SJCRH30 (cell line): ENCODE measurements at regions not wholly inside any gene's neighbourhood (a gene's known extent, or its start where the extent isn't known, plus 50 kb on each side); places are given as distances from the start of the nearest gene placed in this dataset.
"Not testable (repeated sequence)": the region's sequence is repeated elsewhere in the genome, so short reads cannot be mapped to it uniquely, and the experiment has no call there.

ENCODE experiments used
- DNase-seq, 2 experiments: peaks; one replicate each; pipeline ENCODE4 v3.0.0-alpha.2; 2015 to 2020
- H3K27ac ChIP-seq: fragments of 250-450 bp; sonication (Bioruptor Pico); 2 replicates; pipeline ENCODE4 v1.5.1; 2020; ENCODE audit warnings: mild to moderate bottlenecking, moderate library complexity
- H3K27me3 ChIP-seq: fragments of 250-450 bp; sonication (Bioruptor Pico); 2 replicates; pipeline ENCODE4 v1.5.1; 2020; ENCODE audit warnings: mild to moderate bottlenecking, moderate library complexity
- H3K36me3 ChIP-seq: fragments of 250-450 bp; sonication (Bioruptor Pico); 2 replicates; pipeline ENCODE4 v1.5.1; 2020; ENCODE audit warnings: mild to moderate bottlenecking, moderate library complexity
- H3K4me1 ChIP-seq: fragments of 250-450 bp; sonication (Bioruptor Pico); 2 replicates; pipeline ENCODE4 v1.5.1; 2020; ENCODE audit warnings: mild to moderate bottlenecking, moderate library complexity
- H3K4me3 ChIP-seq: fragments of 250-450 bp; sonication (Bioruptor Pico); 2 replicates; pipeline ENCODE4 v1.5.1; 2020; ENCODE audit warnings: mild to moderate bottlenecking, moderate library complexity
- H3K9me3 ChIP-seq: fragments of 250-450 bp; sonication (Bioruptor Pico); replicated peaks from 2 replicates; pipeline ENCODE4 v1.5.1; 2020; ENCODE audit warnings: mild to moderate bottlenecking, moderate library complexity

GRCh38 chr5:30446456-30446855, 747.0 kb upstream of the CDH6 start:
- Histone ChIP-seq H3K36me3 (no peaks in the 10 kb centered on the region), H3K4me1 (no peaks in the 10 kb centered on the region), H3K9me3 (no peaks in the 10 kb centered on the region), H3K27me3 (peaks cover 3% of the 10 kb centered on the region; the same call in 1 of the 2 replicates), H3K4me3 (no peak overlapping the region), H3K27ac (no peak overlapping the region)
- no peak for DNase-seq

- H3K4me1 ChIP-seq = no peaks in the 10 kb centered on the region
- no peak for DNase-seq
- H3K27ac ChIP-seq = no peak overlapping the region
- H3K4me3 ChIP-seq = no peak overlapping the region
- H3K36me3 ChIP-seq = no peaks in the 10 kb centered on the region
- H3K9me3 ChIP-seq = no peaks in the 10 kb centered on the region
- H3K27me3 ChIP-seq = no peaks in the 10 kb centered on the region
Observed at GRCh38 chr5:30438785-30439184, 754.7 kb upstream of the CDH6 start.

DNA sequence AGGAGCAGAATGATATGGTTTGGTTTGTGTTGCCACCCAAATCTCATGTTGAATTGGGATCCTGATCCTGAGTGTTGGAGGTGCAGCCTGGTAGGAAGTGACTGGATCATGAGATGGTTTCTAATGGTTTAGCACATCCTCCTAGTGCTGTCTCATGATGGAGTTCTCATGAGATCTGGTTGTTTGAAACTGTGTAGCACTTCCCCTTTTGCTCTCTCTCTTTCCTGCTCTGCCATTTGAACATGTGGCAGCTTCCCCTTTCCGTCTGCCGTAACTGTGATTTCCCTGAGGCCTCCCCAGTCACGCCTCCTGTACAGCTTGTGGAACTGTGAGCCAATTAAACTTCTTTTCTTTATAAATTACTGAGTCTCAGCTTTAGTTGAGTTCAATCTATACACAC, 756.8 kb upstream of the CDH6 start:
- Histone ChIP-seq H3K4me1 (no peaks in the 10 kb centered on the region), H3K9me3 (no peaks in the 10 kb centered on the region), H3K4me3 (no peak overlapping the region), H3K36me3 (no peaks in the 10 kb centered on the region), H3K27me3 (no peaks in the 10 kb centered on the region), H3K27ac (no peak overlapping the region)
- no peak for DNase-seq

DNA sequence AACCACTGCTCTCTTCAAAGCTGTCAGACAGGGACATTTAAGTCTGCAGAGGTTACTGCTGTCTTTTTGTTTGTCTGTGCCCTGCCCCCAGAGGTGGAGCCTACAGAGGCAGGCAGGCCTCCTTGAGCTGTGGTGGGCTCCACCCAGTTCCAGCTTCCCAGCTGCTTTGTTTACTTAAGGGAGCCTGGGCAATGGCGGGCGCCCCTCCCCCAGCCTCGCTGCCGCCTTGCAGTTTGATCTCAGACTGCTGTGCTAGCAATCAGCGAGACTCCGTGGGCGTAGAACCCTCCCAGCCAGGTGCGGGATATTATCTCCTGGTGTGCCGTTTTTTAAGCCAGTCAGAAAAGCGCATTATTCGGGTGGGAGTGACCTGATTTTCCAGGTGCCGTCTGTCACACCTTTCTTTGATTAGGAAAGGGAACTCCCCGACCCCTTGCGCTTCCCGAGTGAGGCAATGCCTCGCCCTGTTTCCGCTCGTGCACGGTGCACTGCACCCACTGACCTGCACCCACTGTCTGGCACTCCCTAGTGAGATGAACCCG, 764.5 kb upstream of the CDH6 start:
- H3K9me3 ChIP-seq, H3K27ac ChIP-seq, H3K27me3 ChIP-seq, H3K36me3 ChIP-seq, H3K4me3 ChIP-seq, H3K4me1 ChIP-seq, DNase-seq: not testable (repeated sequence)

DNA sequence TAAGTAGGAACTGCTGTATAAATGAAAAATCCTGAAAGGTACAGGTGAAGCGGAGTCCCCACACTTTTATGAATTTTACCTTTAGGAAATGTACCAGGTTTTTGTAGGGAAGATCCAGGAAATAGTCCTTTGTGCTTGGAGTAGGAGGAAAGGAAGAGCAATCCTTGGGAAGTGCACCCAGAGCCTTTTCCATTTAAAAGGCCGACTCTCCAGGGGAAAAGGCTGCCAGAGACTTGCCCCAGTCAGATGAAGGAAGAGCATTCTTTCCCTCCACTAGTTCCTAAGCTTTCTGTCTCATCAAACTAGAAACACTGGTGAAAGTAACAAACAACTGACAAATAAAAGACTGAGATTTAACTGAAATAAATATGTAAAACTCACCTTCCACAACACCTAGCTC, 779.4 kb upstream of the CDH6 start:
- no peaks in the 10 kb centered on the region for H3K27me3 ChIP-seq
- no peaks in the 10 kb centered on the region for H3K36me3 ChIP-seq
- DNase-seq = no peak
- H3K9me3 ChIP-seq = no peaks in the 10 kb centered on the region
- no peak overlapping the region for H3K4me3 ChIP-seq
- no peaks in the 10 kb centered on the region for H3K4me1 ChIP-seq
- no peak overlapping the region for H3K27ac ChIP-seq

GRCh38 chr5:30413540-30413939, 779.9 kb upstream of the CDH6 start:
- no peak for DNase-seq
- H3K4me1 ChIP-seq = no peaks in the 10 kb centered on the region
- no peak overlapping the region for H3K27ac ChIP-seq
- H3K27me3 ChIP-seq = no peaks in the 10 kb centered on the region
- no peaks in the 10 kb centered on the region for H3K36me3 ChIP-seq
- H3K4me3 ChIP-seq = no peak overlapping the region
- no peaks in the 10 kb centered on the region for H3K9me3 ChIP-seq

- Histone ChIP-seq H3K4me3 (no peak overlapping the region), H3K27me3 (no peaks in the 10 kb centered on the region), H3K27ac (no peak overlapping the region), H3K36me3 (no peaks in the 10 kb centered on the region), H3K4me1 (no peaks in the 10 kb centered on the region), H3K9me3 (no peaks in the 10 kb centered on the region; the same call in 1 of the 2 replicates)
- peak in 1 of 2 experiments; percentile 13 for DNase-seq
Observed at GRCh38 chr5:30405821-30406220, 787.7 kb upstream of the CDH6 start.

DNA sequence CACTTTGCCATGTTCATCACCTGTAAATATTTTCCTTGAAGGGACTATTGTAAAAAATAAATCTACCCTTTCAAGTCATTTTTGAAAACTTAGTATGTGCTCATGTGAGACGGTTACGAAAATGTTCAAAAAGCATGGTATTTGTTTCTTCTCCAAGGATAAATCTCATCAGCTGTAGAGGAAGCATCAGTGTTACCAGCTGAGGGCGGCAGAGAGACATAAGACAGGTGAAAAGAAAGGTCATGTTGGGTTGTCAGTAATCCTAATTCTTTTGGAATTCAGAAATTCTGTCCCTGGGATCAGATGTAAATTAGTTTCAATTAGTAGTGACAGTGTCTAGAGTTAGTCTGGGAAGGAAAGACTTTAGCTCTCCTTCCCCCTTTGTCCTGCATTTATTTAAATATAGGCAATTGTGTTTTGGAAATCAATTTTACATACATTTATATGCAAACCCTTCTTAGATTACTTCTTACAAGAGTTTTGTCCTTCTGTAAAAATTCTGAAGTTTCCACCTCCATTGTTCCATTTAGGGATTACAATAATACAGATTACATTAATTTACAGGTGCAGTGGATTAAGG, 791.9 kb upstream of the CDH6 start:
- no peaks in the 10 kb centered on the region; the same call in 1 of the 2 replicates for H3K9me3 ChIP-seq
- H3K27ac ChIP-seq = no peak overlapping the region
- H3K4me1 ChIP-seq = no peaks in the 10 kb centered on the region
- peak; percentile 39 to 60 for DNase-seq
- no peaks in the 10 kb centered on the region for H3K27me3 ChIP-seq
- no peaks in the 10 kb centered on the region for H3K36me3 ChIP-seq
- no peak overlapping the region for H3K4me3 ChIP-seq

DNA sequence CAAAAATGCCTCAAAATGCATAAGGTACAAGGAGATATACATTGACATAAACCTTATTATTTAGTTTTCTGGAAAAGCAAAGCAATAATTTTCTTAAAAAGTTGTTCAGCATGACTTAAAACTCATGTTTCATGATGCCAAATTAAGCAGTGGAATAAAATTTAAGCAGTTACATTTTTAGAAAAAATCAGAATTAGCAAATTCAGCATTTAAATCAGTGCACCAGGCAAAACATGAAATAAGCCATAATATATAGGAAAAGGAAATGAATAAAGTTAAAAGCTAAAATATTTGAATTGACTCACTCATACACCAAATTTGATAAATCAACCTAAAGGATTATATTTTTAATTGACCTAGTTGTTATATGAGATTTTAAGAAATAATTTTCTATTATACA, 795.1 kb upstream of the CDH6 start:
- Histone ChIP-seq H3K4me3 (no peak overlapping the region), H3K9me3 (no peaks in the 10 kb centered on the region), H3K27ac (no peak overlapping the region), H3K4me1 (no peaks in the 10 kb centered on the region), H3K36me3 (no peaks in the 10 kb centered on the region), H3K27me3 (no peaks in the 10 kb centered on the region)
- no peak for DNase-seq

- no peak overlapping the region for H3K4me3 ChIP-seq
- no peaks in the 10 kb centered on the region for H3K9me3 ChIP-seq
- H3K36me3 ChIP-seq = no peaks in the 10 kb centered on the region
- H3K4me1 ChIP-seq = no peaks in the 10 kb centered on the region
- H3K27me3 ChIP-seq = no peaks in the 10 kb centered on the region
- DNase-seq = no peak
- no peak overlapping the region for H3K27ac ChIP-seq
Observed at GRCh38 chr5:30392897-30393296, 800.6 kb upstream of the CDH6 start.

- Histone ChIP-seq H3K4me3 (no peak overlapping the region), H3K27me3 (no peaks in the 10 kb centered on the region), H3K9me3 (no peaks in the 10 kb centered on the region), H3K27ac (no peak overlapping the region), H3K4me1 (no peaks in the 10 kb centered on the region), H3K36me3 (no peaks in the 10 kb centered on the region)
- DNase-seq = no peak
Observed at GRCh38 chr5:30390095-30390494, 803.4 kb upstream of the CDH6 start.

GRCh38 chr5:30387974-30388632, 805.4 kb upstream of the CDH6 start:
- Histone ChIP-seq H3K4me3 (no peak overlapping the region), H3K27me3 (no peaks in the 10 kb centered on the region), H3K9me3 (no peaks in the 10 kb centered on the region), H3K27ac (no peak overlapping the region), H3K36me3 (no peaks in the 10 kb centered on the region), H3K4me1 (no peaks in the 10 kb centered on the region)
- DNase-seq = no peak

DNA sequence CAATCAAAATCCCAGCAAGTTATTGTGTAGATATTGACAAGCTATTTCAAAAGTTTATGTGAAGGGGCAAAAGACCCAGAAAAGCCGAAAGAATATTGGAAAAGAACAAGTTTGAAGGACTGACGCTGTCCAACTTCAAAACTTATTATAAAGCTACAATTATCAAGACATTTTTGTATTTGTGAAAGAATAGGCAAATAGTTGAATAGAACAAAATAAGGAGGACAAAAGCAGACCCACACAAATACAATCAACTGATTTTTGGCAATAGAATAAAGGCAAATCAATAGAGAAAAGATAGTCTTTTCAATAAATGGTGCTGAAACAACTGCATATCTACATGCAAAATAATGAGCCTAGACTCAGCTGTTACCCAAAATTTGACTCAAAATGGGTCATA, 807.7 kb upstream of the CDH6 start:
- H3K27me3 ChIP-seq = no peaks in the 10 kb centered on the region
- H3K36me3 ChIP-seq = no peaks in the 10 kb centered on the region
- H3K9me3 ChIP-seq = no peaks in the 10 kb centered on the region
- no peak overlapping the region for H3K4me3 ChIP-seq
- DNase-seq = no peak
- H3K27ac ChIP-seq = no peak overlapping the region
- H3K4me1 ChIP-seq = no peaks in the 10 kb centered on the region

DNA sequence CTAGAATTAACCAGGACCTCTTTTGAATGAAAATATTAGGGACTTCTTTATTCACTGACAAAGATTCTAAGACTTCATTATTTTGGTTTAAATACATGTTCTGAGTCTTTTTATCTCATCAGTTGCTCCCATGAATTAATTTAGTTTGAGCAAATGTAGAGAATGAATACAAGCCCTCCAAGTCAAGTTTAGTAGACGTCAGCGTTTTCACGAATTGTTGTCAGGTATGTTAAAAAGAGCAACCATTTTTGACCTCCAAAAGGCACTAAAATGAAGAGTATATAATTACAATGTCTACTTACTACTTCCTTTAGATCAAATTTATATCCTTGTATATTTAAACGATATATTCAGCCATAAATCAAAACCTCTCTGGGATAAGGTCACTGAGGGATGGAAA, 809.3 kb upstream of the CDH6 start:
- H3K4me1 ChIP-seq = no peaks in the 10 kb centered on the region
- no peaks in the 10 kb centered on the region for H3K36me3 ChIP-seq
- H3K4me3 ChIP-seq = no peak overlapping the region
- DNase-seq = no peak
- no peaks in the 10 kb centered on the region for H3K27me3 ChIP-seq
- no peak overlapping the region for H3K27ac ChIP-seq
- no peaks in the 10 kb centered on the region for H3K9me3 ChIP-seq

DNA sequence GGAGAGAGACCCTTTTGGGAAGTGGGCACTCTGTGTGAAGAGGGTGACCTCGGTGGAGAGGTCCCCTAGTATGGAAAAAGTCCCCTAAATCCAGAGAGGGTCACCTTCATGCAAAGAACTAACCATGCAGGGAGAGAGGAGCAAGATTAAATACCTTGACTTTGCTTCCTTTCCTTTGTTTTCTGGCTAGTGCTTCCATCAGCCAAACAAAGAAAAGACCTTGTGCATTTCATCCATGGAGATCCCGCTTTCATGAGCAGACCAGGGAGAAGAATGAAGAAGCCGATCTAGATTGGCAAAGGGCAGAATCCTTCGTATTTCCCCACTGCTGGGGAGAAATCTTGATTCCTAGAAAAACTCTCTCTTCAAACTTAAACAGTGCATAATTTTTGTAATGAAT, 813.3 kb upstream of the CDH6 start:
- Histone ChIP-seq H3K36me3 (no peaks in the 10 kb centered on the region), H3K27ac (no peak overlapping the region), H3K4me3 (no peak overlapping the region), H3K9me3 (no peaks in the 10 kb centered on the region), H3K27me3 (no peaks in the 10 kb centered on the region), H3K4me1 (no peaks in the 10 kb centered on the region)
- DNase-seq = no peak

GRCh38 chr5:30376848-30377247, 816.6 kb upstream of the CDH6 start:
- Histone ChIP-seq H3K4me3 (no peak overlapping the region), H3K27ac (no peak overlapping the region), H3K36me3 (no peaks in the 10 kb centered on the region), H3K27me3 (no peaks in the 10 kb centered on the region), H3K4me1 (no peaks in the 10 kb centered on the region), H3K9me3 (no peaks in the 10 kb centered on the region)
- DNase-seq = no peak
